IPS DF 4.7 (cell line): ENCODE measurements at regions not wholly inside any gene's neighbourhood (a gene's known extent, or its start where the extent isn't known, plus 50 kb on each side); places are given as distances from the start of the nearest gene placed in this dataset.

Experiments
- DNase-seq: peaks from one replicate; pipeline ENCODE4 v3.0.0-alpha.2; 2013; ENCODE audit warnings: low spot score; ENCODE audit errors: extremely low read depth

DNA sequence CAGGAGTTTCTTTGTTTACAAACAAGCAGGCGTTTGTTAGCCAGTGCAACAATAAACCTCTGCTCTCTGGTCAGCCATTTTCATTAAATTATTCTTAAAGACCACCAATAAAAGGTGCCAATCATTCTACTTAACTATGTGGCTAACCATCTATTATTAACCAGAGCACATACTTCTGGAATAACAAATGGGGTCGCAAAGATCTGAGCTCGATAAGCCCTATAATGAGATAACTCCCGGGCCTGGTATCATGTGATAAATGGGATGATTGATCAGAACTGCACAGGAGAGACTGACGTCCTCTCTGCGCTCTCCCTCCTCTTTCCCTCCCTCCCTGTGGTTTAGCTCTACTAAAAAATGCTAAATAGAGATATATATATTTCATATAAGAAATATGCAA, 488.2 kb downstream of the NTRK2 start:
- DNase-seq: no peak

DNA sequence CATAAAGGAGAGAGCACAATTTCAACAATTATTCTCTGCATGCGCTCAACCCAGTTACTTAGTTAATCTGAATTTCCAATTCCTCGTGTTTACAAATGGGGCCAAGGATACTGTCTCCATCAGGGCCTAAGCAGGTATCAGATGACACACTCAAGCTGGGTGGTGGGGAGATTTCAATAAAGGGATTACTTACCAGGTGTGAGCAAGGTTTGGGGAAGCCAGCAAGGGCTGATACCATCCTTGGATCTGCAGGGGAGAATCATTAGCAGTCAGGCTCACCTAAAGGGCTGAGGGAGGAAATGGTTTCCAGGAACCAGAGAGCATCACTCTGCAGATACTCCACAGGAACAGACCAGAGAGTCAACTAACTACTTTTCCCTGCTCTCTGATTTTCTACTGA, 487.1 kb downstream of the NTRK2 start:
- DNase-seq: no peak

DNA sequence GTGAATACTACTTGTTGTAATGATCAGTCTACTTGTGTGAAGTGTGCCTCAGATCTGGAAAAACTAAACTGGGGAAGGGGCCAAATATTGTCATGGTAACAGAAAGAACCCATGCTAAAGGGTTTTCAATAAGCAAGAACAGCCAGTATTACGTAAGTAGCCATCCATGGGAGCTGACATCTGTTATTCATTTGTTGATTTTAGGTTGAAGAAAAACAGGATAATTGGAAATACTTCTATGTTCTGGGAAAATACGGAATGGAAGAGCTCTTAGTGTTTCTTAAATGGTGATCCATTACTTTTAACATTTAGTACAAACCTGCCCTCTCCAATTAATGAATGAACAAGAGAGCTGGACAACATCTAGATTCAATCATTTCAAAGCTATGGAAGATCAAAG, 485.8 kb downstream of the NTRK2 start:
- DNase-seq: no peak

DNA sequence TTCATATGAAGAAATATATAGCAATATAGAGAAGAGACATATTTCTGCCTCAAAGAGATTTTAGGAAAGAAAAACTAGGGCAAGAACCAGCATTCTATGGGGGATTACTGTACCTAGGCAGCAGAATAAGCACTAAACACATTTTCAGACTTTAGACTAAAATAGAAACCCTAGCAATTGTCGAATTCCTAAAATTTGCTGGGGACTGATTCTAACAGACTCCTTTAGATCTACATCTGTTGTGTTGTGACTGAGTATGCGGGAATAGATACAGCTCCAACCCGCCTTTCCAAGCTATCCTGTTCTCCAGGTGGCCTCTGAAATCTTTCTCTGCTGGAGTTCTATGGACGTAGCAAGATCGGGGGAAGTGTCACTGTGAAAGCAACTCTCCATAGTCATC, 482.2 kb downstream of the NTRK2 start:
- DNase-seq: no peak

DNA sequence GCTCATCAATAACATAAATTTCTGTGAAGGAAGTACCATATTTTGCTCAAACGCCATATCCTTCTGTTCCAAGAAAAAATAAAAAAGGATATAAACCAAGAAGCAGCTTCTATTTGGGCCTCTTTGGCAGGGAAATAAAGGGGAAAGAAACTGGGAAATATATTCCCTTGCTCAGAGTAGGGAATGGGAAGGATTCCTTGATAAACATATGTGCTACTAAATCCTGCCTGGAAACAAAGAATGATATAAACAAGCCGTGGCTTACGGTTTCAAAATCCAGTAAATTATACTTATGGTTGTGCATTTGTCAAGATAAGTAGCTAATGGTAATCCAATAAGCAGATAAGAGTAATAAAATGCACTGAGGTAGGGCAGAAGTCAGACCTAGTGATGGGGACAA, 481.6 kb downstream of the NTRK2 start:
- no peak for DNase-seq

DNA sequence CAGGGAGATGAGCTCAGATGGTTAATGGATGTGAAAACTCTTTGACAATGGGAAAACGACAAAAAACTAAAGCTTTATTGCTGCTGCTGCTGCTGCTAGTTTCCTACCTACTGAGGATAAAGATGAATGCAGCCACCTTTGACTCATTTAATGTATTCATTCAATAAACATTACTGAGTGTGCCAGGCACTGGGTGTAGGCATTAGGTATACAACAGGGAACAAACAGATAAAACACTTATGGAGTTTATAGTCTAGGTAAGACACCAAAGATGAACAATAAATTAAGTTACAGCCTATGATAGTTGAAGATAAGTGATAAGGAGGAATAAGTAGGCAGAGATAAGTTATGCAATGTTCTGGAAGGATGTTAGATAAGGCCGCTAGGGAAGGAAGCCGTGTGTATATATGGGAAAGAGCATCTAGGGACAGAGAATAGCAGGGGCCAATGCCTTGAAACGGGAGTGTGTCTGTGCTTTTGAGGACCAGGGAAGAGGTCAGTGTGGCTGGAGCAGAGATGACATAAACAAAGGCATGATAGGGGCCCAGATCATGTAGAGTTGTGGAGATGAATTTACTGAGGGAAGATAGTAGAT, 477.6 kb downstream of the NTRK2 start:
- no peak for DNase-seq

DNA sequence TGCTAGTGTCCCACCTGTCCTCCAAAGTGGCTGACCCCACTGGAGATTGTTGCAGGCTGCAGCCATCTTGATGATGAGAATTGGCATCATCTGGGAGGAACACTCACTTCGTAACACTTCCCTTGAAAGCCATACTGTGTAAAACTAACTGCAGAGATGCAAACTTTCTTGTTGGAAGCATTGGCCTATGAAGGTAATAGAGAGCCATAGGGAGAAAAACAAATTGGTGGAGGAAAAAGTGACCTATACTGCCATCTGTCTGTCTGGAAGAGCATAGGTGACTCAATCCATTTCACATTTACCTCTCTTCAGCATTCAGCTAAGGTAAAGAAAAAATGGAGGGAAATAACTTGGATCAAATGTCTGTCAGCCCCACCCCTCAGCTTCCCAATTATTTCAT, 473.4 kb downstream of the NTRK2 start:
- peak; percentile 30 for DNase-seq

DNA sequence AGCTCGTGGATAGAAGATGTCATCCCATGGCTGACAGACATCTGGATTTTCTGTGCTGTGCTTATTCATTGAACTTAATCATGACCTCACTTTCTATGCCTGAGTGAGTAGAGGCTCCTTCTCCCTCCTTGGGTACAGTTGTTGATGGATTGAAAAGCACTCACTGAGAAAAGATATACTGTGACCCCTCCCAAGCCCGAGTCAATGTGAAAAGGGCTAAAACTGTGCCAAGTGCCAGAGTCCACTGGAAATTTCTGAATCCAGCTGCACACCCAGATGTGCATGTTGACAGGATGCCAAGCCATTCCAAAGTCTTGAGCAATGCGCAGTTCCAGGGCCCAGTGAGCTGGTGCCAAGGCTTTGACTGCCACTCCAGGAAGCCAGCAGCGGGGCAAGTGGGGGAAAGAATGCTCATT, 473.0 kb downstream of the NTRK2 start:
- DNase-seq: no peak

DNA sequence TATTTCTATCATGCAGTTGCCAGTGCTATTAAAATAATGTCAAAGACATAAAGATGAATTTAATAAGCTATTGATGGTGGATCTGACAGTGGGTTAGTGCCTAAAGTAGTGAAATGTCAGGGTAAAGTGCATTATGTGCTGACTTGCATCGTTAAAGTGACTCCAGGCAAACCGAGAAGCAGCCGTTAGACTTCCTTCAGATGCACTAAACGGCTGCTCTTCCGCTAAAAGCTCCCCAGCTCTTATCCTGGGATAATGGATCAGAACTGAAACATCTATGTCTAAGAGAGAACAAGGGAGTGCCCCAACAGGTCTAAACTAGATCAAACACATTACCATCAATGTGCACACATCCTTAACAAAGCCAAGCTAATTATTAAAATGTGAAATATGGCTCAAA, 468.2 kb downstream of the NTRK2 start:
- DNase-seq: no peak

DNA sequence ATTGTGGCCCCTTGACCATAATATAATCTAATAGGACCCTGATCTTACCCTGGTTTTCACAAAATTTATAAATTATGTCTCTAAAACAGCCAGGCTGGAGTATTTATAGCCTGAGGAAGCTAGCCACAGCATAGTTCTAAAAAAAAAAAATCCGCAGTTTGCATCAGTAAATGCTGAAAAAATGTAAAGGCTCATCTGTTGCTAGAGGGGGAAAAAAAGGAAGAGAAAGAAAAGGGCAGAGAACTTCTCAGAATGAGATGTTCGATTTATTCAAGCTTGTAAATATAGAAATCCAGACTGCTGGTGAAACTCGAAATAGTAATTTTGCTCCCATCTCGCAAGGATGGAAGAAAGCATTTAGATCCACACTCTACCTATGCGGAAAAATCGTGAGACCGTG, 467.5 kb downstream of the NTRK2 start:
- DNase-seq: no peak

DNA sequence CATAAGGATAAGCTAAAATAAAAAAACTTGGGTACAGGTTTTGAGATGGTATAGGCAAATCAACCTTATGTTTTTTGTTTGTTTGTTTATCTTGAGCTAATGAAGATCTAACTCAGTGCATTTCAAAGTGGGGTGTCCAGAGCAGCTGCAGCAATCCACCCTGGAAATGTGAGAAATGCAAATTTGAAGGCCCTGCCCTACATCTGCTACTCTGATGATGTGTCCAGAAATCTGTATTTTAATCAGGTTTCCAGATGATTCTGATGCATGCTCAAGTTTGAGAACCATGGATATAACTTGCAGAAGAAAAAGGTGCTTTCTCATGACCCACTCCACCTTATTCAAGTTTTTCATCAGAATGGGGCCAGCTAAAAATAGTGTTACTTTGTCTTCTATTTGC, 467.0 kb downstream of the NTRK2 start:
- DNase-seq: no peak

DNA sequence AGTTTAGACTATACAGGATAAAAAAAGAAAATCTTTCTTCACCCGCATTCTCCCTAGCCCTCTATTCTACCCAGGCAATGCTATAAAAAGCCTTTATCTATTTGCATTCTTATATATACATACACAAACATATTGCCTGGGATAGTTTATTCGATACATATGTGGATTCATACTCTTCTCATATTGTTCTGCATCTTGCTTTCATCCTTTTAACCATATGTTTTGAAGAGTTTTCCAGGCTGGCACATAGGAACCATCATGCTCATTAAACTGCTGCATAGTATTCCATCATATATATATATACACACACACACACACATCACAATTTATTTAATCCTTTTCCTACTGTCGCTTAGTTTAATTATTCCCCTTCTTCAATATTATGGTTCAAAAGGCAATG, 461.2 kb downstream of the NTRK2 start:
- no peak for DNase-seq

DNA sequence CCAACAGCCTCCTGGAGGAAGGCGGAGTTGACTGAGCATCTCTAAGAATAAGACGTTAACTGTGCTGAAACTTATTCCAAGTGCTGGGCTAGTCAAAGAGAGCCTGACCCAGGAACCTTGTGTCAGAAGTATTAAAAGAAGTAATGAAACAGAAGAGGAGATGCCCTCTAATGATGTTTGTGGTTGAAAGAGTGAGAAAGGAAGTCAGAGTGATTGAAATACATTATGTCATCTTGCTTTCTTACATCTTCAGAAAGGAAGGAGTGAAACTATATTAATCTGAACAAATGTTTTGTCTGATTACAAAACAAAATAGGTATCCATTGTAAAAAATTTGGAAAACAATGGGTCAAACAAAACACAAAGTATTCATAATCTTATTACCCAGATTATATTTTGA, 460.7 kb downstream of the NTRK2 start:
- no peak for DNase-seq

DNA sequence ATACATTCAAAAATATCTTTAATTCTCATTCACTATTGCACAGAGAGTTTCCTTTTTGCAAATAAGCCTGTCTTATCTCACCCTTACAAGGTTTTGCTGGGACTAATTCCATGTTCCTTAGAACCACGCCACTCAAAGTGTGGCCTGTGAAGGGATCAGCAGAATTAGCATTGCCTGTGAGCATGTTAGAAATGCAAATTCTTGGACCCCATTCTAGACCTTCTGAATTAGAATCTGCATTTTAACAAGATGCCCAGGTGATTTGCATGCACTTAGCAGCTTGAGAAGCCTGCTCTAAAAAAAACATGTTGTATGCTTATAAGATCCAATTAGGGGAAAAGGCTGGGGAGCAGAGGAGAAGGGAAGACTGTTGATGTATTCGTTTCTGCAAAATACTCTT, 460.0 kb downstream of the NTRK2 start:
- DNase-seq: no peak

DNA sequence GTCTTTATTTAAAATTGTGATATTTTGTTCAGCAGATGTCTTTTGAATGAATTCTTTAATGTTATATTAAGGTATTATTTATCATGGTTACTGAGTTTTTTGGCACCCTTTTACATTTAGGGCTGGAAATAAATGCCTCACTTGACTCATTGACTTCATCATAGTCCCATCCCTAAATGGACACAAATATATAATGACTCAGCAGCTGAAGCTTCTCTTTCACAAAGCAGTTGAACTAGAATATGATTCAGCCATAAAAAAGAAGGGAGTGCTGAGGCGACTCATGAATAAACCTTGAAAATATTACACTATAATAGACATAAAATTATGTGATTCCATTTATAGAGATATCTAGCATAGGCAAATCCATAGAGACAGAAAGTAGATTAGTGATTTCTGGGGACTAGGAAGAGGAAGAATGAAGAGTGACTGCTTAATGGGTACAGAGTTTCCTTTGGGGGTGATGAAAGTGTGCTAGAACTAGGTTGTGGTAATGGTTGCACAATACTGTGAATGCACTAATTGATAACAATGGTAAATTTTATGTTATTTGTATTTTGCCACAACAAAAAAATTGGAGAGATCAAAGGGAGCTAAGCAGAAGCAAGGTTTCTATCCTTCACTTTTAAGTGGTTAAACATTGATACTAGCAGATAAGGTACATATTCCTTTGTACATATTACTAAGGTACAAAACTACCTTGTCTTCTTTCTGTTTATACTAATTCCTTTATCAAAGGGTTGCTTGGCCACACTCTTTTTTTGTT, 449.6 kb downstream of the NTRK2 start:
- DNase-seq: no peak

DNA sequence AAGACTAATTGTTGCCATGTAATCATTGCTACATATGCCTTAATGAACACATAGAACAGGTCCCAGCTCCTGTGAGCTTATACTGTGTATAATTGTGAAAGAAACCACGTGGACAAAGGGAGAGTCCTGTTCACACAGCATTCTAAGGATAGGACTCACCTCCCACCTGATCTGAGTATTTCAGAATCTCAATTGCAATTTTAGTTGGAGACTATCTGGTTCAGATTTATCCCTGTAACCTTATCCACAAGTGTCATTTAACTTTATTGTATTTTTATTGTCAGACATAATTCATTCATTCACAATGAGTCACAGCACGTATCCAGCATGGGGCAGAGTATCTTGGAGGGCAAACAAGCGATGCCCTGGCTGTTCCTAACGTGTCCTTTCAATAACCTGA, 448.3 kb downstream of the NTRK2 start:
- no peak for DNase-seq

DNA sequence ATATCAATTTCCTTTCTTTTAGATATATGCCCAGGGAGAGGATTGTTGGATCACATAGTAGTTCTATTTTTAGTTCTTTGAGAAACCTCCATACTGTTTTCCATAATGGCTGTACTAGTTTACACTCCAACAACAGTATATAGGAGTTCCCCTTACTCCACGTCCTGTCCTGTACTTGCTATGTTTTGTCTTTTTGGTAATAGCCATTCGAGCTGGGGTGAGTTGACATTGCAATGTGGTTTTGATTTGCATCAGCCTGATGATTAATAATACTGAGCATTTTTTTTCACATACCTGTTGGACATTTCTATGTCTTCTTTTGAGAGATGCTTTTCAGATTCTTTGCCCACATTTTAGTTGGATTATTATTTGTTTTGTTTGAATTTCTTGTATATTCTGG, 445.9 kb downstream of the NTRK2 start:
- no peak for DNase-seq

DNA sequence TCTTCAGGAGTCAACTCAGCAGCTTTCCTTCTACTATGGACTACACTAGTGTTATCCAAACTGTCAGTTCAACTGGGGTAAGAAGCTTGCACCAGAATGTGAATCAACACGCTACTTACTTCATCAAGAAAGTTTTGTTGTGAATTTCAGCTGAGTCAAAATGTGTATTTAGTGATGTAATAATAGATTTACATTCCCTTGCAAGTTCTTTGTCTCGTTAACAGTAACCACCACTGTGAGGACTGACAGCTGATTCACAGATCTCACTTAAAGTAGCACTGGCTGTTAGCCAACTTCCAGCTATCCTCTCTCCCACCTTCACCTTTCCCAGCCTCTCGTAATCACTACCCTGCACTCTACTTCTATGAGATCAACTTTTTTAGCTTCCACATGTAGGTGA, 445.3 kb downstream of the NTRK2 start:
- no peak for DNase-seq

DNA sequence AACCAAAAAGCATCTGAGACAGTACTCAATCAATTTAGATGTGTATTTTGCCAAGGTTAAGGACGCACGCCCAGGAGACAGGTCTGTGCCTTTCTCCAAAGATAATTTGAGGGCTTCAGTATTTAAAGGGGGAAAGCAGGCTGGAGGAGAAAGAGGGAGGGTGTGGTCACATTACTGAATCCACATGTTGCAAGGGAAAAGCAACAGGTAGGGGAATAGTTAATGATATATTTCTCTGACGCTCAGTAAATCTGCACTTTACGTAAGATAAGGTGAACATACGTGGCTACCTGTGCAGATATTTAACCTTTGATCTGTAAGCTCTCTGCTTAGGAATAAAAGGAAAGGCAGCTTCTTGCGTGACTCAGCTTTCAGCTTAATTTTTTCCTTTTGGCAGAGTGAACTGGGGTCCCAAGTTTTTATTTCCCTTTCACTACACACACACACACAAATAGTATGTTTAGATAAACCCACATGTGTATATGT, 443.4 kb downstream of the NTRK2 start:
- DNase-seq: no peak

DNA sequence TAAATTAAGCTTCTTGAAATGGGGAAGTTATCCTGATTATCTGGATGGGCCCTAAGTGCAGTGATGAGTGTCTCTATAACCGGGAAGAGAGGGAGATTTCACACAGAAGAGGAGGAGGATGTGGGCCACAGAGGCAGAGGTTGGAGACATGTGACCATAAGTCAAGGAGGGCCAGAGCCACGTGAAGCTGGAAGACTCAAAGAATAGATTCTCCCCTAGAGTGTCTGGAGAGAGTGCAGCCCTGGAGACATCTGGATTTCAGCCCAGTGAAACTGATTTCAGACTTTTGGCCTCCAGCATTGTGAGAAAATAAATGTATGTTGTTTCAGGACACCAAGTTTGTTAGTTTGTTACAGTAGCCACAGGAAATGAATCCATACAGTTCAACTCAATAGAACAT, 442.9 kb downstream of the NTRK2 start:
- no peak for DNase-seq

DNA sequence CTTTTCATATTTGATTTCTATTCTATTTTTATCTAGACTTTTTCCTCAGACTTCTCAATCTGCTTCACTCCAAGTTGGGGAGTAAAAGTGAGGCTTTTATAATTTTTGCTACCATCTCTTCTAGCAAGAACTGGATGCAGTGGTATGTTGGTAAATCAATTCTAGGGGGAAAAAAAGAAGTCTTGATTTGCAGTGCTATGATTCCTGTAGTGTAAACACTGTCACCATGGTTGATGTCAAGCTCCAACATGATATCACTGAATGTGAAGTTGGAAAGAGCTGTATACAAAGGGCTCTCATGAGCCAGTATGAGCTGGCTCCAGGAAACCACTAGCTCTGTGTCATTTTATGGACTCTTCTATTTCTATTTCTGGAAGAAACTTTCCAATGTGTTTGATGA, 439.2 kb downstream of the NTRK2 start:
- DNase-seq: no peak

DNA sequence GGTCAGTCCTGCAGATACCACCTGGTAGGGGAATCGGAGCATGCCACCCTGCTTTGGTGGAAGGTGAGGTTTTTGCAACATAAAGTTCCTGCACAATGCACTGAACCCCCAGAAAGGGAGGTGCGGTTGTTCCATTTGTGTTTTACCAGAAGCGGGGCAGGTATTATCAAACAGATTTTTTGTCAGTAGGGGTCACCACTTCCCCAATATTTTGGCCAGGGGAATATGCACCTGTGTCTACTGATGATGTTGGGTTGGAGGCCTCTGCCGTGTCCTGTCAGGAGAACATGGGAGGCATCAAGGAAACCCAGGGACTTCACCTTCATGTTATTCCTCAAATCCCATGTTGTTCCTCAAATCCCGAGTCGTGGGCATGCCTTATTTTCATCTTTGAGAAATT, 438.7 kb downstream of the NTRK2 start:
- no peak for DNase-seq
